Endothelial cell (in vitro differentiated cells): ENCODE measurements at regions not wholly inside any gene's neighbourhood (a gene's known extent, or its start where the extent isn't known, plus 50 kb on each side); places are given as distances from the start of the nearest gene placed in this dataset.

Experiments used
- DNase-seq: peaks from one replicate; pipeline ENCODE4 v3.0.0; 2021; ENCODE audit warnings: low spot score
- H3K27ac Mint-ChIP-seq: one replicate; pipeline ENCODE4 v1.8.0; 2021; ENCODE audit warnings: mixed read lengths, inconsistent platforms; ENCODE audit not compliant: unreplicated experiment
- H3K27me3 Mint-ChIP-seq: one replicate; pipeline ENCODE4 v1.8.0; 2021; ENCODE audit warnings: mild to moderate bottlenecking, moderate library complexity, mixed read lengths, inconsistent platforms; ENCODE audit not compliant: unreplicated experiment
- H3K36me3 Mint-ChIP-seq: one replicate; pipeline ENCODE4 v1.8.0; 2021; ENCODE audit warnings: mild to moderate bottlenecking, low read depth, mixed read lengths, inconsistent platforms; ENCODE audit not compliant: unreplicated experiment
- H3K4me1 Mint-ChIP-seq: one replicate; pipeline ENCODE4 v1.8.0; 2021; ENCODE audit warnings: mild to moderate bottlenecking, mixed read lengths, inconsistent platforms; ENCODE audit not compliant: unreplicated experiment
- H3K4me3 Mint-ChIP-seq: one replicate; pipeline ENCODE4 v1.8.0; 2021; ENCODE audit warnings: mild to moderate bottlenecking, mixed read lengths, inconsistent platforms; ENCODE audit not compliant: unreplicated experiment
- H3K9me3 Mint-ChIP-seq: one replicate; pipeline ENCODE4 v1.8.0; 2021; ENCODE audit warnings: mixed read lengths, inconsistent platforms; ENCODE audit not compliant: unreplicated experiment
- TF ChIP-seq, protein P1 (sequence below): fragments of 200-600 bp; sonication (generic); IDR thresholded peaks from one replicate; pipeline ENCODE4 v1.5.0; 2021; ENCODE audit warnings: antibody characterized with exemption; ENCODE audit not compliant: unreplicated experiment

DNA sequence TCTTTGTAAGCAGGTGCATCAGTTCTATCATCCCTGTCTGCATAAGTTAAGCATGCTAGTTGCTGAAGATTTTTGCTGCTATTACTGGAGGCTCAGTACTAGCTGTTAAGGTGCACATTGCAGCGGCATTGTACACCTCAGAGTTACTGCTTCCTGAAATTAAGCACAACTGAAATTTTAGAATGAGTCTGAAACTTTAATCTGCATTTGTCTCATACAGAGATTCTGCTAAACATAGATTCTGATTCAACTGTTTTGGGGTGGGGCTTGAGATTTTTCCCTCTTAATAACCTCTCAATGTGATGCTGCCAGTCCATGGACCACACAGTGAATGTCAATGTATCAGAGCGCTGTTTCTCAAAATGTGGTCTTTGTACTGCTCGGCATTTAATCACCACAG, 585.7 kb upstream of the GCFC2 start:
- Mint-ChIP-seq H3K27ac (no peak overlapping the region), H3K36me3 (no peaks in the 10 kb centered on the region), H3K4me1 (no peaks in the 10 kb centered on the region), H3K27me3 (no peaks in the 10 kb centered on the region), H3K9me3 (no peaks in the 10 kb centered on the region), H3K4me3 (no peak overlapping the region)
- TF ChIP-seq, protein P1, sequence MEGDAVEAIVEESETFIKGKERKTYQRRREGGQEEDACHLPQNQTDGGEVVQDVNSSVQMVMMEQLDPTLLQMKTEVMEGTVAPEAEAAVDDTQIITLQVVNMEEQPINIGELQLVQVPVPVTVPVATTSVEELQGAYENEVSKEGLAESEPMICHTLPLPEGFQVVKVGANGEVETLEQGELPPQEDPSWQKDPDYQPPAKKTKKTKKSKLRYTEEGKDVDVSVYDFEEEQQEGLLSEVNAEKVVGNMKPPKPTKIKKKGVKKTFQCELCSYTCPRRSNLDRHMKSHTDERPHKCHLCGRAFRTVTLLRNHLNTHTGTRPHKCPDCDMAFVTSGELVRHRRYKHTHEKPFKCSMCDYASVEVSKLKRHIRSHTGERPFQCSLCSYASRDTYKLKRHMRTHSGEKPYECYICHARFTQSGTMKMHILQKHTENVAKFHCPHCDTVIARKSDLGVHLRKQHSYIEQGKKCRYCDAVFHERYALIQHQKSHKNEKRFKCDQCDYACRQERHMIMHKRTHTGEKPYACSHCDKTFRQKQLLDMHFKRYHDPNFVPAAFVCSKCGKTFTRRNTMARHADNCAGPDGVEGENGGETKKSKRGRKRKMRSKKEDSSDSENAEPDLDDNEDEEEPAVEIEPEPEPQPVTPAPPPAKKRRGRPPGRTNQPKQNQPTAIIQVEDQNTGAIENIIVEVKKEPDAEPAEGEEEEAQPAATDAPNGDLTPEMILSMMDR, result no peak
- no peak for DNase-seq

DNA sequence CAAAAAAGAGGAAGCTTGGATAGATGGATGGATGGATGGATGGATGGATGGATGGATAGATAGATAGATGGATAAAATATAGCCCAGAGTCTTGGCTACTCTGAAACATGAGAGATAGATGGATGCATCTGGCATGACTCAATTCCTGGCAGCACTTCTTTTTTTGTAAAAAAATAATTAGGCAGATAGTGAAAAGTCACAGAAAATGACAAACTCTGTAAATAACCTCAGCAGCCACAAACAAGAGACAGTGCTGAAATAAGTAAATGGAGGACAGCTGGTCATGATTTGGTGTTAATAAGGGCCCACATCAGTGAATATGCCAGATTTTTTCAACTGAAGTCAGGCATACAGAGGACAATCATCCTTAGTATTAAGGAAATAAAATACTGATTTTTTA, 585.0 kb upstream of the GCFC2 start:
- TF ChIP-seq, protein P1, result no peak
- Mint-ChIP-seq H3K36me3 (no peaks in the 10 kb centered on the region), H3K27ac (no peak overlapping the region), H3K4me3 (no peak overlapping the region), H3K27me3 (no peaks in the 10 kb centered on the region), H3K9me3 (no peaks in the 10 kb centered on the region), H3K4me1 (no peaks in the 10 kb centered on the region)
- DNase-seq, result no peak

DNA sequence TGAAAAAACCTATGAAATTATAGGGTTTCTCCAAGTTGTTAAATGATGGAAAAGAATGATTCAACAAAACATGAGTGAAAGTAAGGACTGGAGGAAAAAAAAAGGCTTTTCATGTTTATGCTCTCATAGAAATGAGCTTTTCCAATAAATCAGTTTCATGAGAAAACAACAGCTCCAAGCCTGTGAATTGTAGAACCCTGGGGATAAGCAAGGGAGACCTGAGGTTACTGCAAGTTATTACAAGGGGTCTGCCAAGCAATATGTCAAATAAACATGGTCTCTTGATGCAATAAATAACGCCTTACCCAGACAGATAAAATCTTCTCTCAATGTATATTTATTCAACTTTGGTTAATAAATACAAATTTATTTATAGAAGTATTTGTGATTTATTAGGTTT, 577.9 kb upstream of the GCFC2 start:
- DNase-seq, result no peak
- Mint-ChIP-seq H3K4me1 (no peaks in the 10 kb centered on the region), H3K27ac (no peak overlapping the region), H3K4me3 (no peak overlapping the region), H3K9me3 (no peaks in the 10 kb centered on the region), H3K27me3 (no peaks in the 10 kb centered on the region), H3K36me3 (no peaks in the 10 kb centered on the region)
- TF ChIP-seq, protein P1, result no peak

DNA sequence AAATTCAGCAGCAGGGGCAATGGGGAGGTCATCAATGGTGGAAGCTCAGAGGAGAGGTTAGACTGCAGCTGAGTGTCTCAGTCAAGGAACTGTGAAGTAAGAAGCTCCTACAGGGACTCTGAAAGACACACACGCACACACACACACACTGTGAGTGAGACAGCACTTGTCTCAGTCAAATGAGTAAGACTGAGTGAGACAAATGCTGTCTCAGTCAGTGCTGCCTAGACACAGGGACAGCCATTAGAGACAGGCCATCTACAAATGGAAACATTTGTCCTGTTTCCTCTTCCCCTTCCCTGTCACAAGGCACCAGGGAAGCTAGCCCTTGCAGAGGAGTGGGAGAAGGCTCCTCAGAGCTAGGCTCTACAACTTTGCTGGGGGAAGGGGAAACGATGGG, 577.4 kb upstream of the GCFC2 start:
- DNase-seq, result no peak
- Mint-ChIP-seq H3K9me3 (no peaks in the 10 kb centered on the region), H3K27me3 (no peaks in the 10 kb centered on the region), H3K27ac (no peak overlapping the region), H3K4me3 (no peak overlapping the region), H3K4me1 (no peaks in the 10 kb centered on the region), H3K36me3 (no peaks in the 10 kb centered on the region)
- TF ChIP-seq, protein P1, result no peak

DNA sequence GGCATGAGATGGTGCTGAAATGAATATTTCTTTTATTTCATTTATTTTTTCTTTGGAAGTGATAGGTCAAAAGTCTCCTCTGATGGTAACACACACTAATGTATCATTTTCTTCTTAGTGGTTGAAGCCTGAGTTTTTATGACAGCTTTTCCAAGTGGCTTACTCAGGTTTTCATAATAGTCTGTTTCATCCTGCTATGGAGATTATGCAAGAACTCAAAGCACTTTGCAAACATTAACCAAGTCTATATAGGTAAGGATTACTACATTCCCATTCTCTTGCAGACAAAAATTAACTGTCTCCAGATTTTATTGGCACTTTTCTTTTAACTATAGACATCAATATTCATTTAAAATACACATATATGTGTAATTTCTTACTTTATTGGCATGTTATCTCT, 572.6 kb upstream of the GCFC2 start:
- H3K4me1 Mint-ChIP-seq, result peaks cover 21% of the 10 kb centered on the region
- no peaks in the 10 kb centered on the region for H3K36me3 Mint-ChIP-seq
- H3K9me3 Mint-ChIP-seq, result no peaks in the 10 kb centered on the region
- TF ChIP-seq, protein P1, result no peak
- H3K4me3 Mint-ChIP-seq, result no peak overlapping the region
- DNase-seq, result no peak
- H3K27me3 Mint-ChIP-seq, result no peaks in the 10 kb centered on the region
- no peak overlapping the region for H3K27ac Mint-ChIP-seq
